Lower leg skin (tissue), 4 donors: ENCODE measurements at regions not wholly inside any gene's neighbourhood (a gene's known extent, or its start where the extent isn't known, plus 50 kb on each side); places are given as distances from the start of the nearest gene placed in this dataset.
"Not testable (repeated sequence)": the region's sequence is repeated elsewhere in the genome, so short reads cannot be mapped to it uniquely, and the experiment has no call there.

Source experiments
- DNase-seq, 2 donors: peaks; one replicate each; pipeline ENCODE4 v3.0.0-alpha.2; 2019; ENCODE audit warnings: low spot score in 2 of 2
- H3K4me3 ChIP-seq: fragments of 200-600 bp; sonication (generic); 2 replicates; pipeline ENCODE4 v1.5.1; 2017; ENCODE audit warnings: mild to moderate bottlenecking, low read depth; ENCODE audit not compliant: poor library complexity, severe bottlenecking
- CTCF ChIP-seq, 3 donors: fragments of 450-650 bp; IDR thresholded peaks; one replicate each; pipeline ENCODE4 v1.5.1; 2016; ENCODE audit warnings: antibody characterized with exemption in 3 of 3, mild to moderate bottlenecking in 3 of 3, moderate library complexity in 2 of 3
- POLR2A ChIP-seq, 2 donors: fragments of 450-650 bp; IDR thresholded peaks; one replicate each; pipeline ENCODE4 v1.6.1; 2016 to 2017; ENCODE audit warnings: antibody characterized with exemption in 2 of 2, mild to moderate bottlenecking in 1 of 2, moderate library complexity in 1 of 2
- WGBS, 2 donors: methylation state at CpG; one replicate each; pipeline ENCODE4 v1.1.5; 2018; 5-methylcytosine and 5-hydroxymethylcytosine counted together
- intact Hi-C: fragments of 100-400 bp; cut with DNase I; formaldehyde crosslinking; loops from one replicate; pipeline ENCODE4 v1.15.0; 2023; ENCODE audit warnings: low total_unique reads

GRCh38 chr11:82505379-82505778, 228.3 kb downstream of the FAM181B start:
- intact Hi-C loops: no loop called here
- DNase-seq: no peak
- H3K4me3 ChIP-seq: no peak overlapping the region
- TF ChIP-seq POLR2A (IDR thresholded peaks at IDR 0.05): no peak
- TF ChIP-seq CTCF (IDR thresholded peaks at IDR 0.05): no peak
- 41 to 46% methylated on average over 3 of the region's 3 CpGs for WGBS, 2 donors

GRCh38 chr11:82501174-82501573, 232.5 kb downstream of the FAM181B start:
- H3K4me3 ChIP-seq, DNase-seq, intact Hi-C loops: not testable (repeated sequence)
- WGBS, 2 donors: 98 to 99% methylated on average over 13 to 23 of the region's 26 CpGs

DNA sequence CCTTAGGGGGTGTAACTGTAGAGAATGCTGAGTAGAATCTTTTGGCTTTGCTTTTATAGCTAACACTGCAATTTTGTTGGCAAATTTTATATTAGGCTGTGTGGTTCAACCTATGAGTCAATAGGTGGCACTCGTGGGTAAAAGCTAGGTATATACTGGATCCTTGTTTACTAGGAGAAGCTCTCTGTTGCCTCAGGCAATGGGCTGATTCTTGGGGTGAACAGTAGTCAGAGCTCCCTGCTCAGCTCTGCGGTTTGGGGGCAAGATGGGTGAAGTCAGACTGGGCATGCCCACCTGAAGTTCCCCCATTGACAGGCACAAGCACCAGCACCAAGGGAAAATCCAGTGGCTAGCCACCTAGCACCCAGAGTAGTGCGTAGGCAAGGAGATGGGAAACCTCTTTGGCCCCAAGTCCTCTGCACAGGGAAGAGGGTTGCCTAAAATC, 238.7 kb downstream of the FAM181B start:
- 44 to 48% methylated on average over 3 of the region's 3 CpGs for WGBS, 2 donors
- no peak overlapping the region for H3K4me3 ChIP-seq
- DNase-seq: no peak
- intact Hi-C loops: no loop called here
- TF ChIP-seq POLR2A (IDR thresholded peaks at IDR 0.05) (no peak), CTCF (IDR thresholded peaks at IDR 0.05) (no peak)

DNA sequence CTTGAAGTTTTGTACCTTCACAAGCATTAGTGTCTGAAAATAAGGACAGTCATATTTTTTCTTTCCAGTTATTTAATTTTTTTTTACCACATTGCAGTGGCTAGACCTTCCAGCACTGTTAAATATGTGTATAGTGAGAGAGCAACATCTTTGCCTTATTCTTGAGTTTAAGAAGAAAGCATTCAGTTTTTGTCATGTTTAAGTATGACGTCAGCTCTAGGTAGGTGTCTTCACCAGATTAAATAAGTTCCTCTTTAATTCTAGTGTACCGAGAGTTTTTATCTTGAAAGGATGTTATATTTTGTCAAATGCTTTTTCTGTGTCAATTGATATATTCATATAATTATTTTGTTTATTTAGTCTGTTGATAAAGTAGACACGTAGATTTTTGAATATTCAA, 258.8 kb downstream of the FAM181B start:
- TF ChIP-seq CTCF (IDR thresholded peaks at IDR 0.05) (no peak), POLR2A (IDR thresholded peaks at IDR 0.05) (no peak)
- DNase-seq: no peak
- H3K4me3 ChIP-seq: no peak overlapping the region
- intact Hi-C loops: no loop called here
- 74 to 82% methylated on average over 3 of the region's 3 CpGs for WGBS, 2 donors

- intact Hi-C loops: no loop called here
- no peak overlapping the region for H3K4me3 ChIP-seq
- no peak for DNase-seq
- 83 to 90% methylated on average over 2 of the region's 2 CpGs for WGBS, 2 donors
- TF ChIP-seq POLR2A (IDR thresholded peaks at IDR 0.05) (no peak), CTCF (IDR thresholded peaks at IDR 0.05) (no peak)
These were observed 268.2 kb downstream of the FAM181B start for GRCh38 chr11:82465481-82465880.

DNA sequence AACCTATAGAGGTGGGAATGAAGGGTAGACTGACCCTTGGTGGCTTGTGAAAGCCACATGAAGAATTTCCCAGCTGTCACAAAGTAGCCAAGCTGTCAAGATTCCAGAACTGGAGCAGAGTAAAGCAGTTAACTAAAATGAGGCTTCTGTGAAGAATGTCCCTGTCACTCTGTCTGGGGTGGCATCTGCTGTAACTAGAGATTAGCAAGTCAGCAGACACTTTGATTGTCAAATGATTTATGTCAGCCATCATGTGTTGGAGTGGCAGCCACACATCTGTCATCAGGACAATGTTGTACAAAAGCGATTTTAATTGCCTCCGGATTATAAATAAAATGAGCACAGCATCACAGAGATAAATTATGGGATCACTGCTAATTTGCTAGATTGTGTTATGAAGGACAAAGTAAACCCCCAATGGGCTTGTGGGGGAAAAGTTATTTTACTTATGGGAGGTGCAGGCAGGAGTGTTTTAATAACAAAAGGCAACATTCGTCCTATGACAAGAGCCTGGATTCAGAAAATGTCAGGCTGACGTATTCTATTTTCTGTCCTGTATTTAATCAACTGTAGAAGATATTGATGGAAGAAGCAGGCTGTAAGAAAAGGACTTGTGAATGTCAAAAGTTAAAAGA, 270.9 kb downstream of the FAM181B start:
- TF ChIP-seq POLR2A (IDR thresholded peaks at IDR 0.05) (no peak), CTCF (IDR thresholded peaks at IDR 0.05) (no peak)
- no peak for DNase-seq
- 50 to 59% methylated on average over 4 of the region's 4 CpGs for WGBS, 2 donors
- intact Hi-C loops: no loop called here
- no peak overlapping the region for H3K4me3 ChIP-seq
